ENCODE measurements at regions not wholly inside any gene's neighbourhood (a gene's known extent, or its start where the extent isn't known, plus 50 kb on each side); places are given as distances from the start of the nearest gene placed in this dataset.
"Not testable (repeated sequence)": the region's sequence is repeated elsewhere in the genome, so short reads cannot be mapped to it uniquely, and the experiment has no call there.

GRCh38 chr3:197365586-197365985, 67.2 kb upstream of the DLG1 start:
- no peak for TF ChIP-seq CTCF (IDR thresholded peaks at IDR 0.05)
- no peak for TF ChIP-seq POLR2A (IDR thresholded peaks at IDR 0.05)
- no peaks in the 10 kb centered on the region for H3K27me3 ChIP-seq
- intact Hi-C loops (cut with DNase I) = no loop called here
- DNase-seq (no peak), ATAC-seq (no peak)
- WGBS (ENCODE audit: insufficient coverage, low coverage, low lambda C conversion rate, missing lambda C conversion rate) = 73% methylated on average over 3 of the region's 4 CpGs
- H3K9me3 ChIP-seq = no peaks in the 10 kb centered on the region
- no peak overlapping the region for H3K27ac ChIP-seq
- no peak overlapping the region for H3K4me3 ChIP-seq
- no peaks in the 10 kb centered on the region for H3K4me1 ChIP-seq
- H3K36me3 ChIP-seq = no peaks in the 10 kb centered on the region

GRCh38 chr3:197364410-197365071, 66.1 kb upstream of the DLG1 start:
- no peak for DNase-seq
- intact Hi-C loops (cut with DNase I) = no loop called here
- no peak for ATAC-seq

GRCh38 chr3:197363553-197364409, 65.4 kb upstream of the DLG1 start:
- no peak for ATAC-seq
- Histone ChIP-seq H3K27ac (no peak overlapping the region), H3K27me3 (no peaks in the 10 kb centered on the region), H3K36me3 (no peaks in the 10 kb centered on the region), H3K9me3 (no peaks in the 10 kb centered on the region), H3K4me1 (no peaks in the 10 kb centered on the region), H3K4me3 (no peak overlapping the region)
- 63% methylated on average over 9 of the region's 14 CpGs for WGBS (ENCODE audit: insufficient coverage, low coverage, low lambda C conversion rate, missing lambda C conversion rate)
- intact Hi-C loops (cut with DNase I) = no loop called here
- no peak for DNase-seq
- TF ChIP-seq POLR2A (IDR thresholded peaks at IDR 0.05) (no peak), CTCF (IDR thresholded peaks at IDR 0.05) (no peak)

More at GRCh38 chr3:197364410-197365071, 66.1 kb upstream of the DLG1 start:
- TF ChIP-seq CTCF (IDR thresholded peaks at IDR 0.05) (no peak), POLR2A (IDR thresholded peaks at IDR 0.05) (no peak)
- WGBS (ENCODE audit: insufficient coverage, low coverage, low lambda C conversion rate, missing lambda C conversion rate) = 66% methylated on average over 7 of the region's 9 CpGs
- H3K9me3 ChIP-seq = no peaks in the 10 kb centered on the region
- no peak overlapping the region for H3K27ac ChIP-seq
- H3K36me3 ChIP-seq = no peaks in the 10 kb centered on the region
- no peak overlapping the region for H3K4me3 ChIP-seq
- H3K4me1 ChIP-seq = no peaks in the 10 kb centered on the region
- H3K27me3 ChIP-seq = no peaks in the 10 kb centered on the region

GRCh38 chr3:197362081-197362480, 63.7 kb upstream of the DLG1 start:
- 70% methylated on average over 2 of the region's 2 CpGs for WGBS (ENCODE audit: insufficient coverage, low coverage, low lambda C conversion rate, missing lambda C conversion rate)
- DNase-seq (no peak), ATAC-seq (no peak)
- Histone ChIP-seq H3K36me3 (no peaks in the 10 kb centered on the region), H3K9me3 (no peaks in the 10 kb centered on the region), H3K4me1 (no peaks in the 10 kb centered on the region), H3K4me3 (no peak overlapping the region), H3K27me3 (no peaks in the 10 kb centered on the region), H3K27ac (no peak overlapping the region)
- no peak for TF ChIP-seq CTCF (IDR thresholded peaks at IDR 0.05)
- no peak for TF ChIP-seq POLR2A (IDR thresholded peaks at IDR 0.05)
- intact Hi-C loops (cut with DNase I) = no loop called here

- H3K36me3 ChIP-seq; DNase-seq; H3K9me3 ChIP-seq; intact Hi-C loops (cut with DNase I); H3K4me3 ChIP-seq; H3K27ac ChIP-seq; H3K27me3 ChIP-seq; H3K4me1 ChIP-seq; ATAC-seq: not testable (repeated sequence)
- WGBS (ENCODE audit: insufficient coverage, low coverage, low lambda C conversion rate, missing lambda C conversion rate) = 82% methylated on average over 3 of the region's 3 CpGs
Measured at GRCh38 chr3:197360095-197360494, 61.7 kb upstream of the DLG1 start.

GRCh38 chr3:197359476-197359875, 61.1 kb upstream of the DLG1 start:
- H3K27me3 ChIP-seq; H3K27ac ChIP-seq; ATAC-seq; H3K36me3 ChIP-seq; DNase-seq; H3K4me3 ChIP-seq; H3K9me3 ChIP-seq; H3K4me1 ChIP-seq; intact Hi-C loops (cut with DNase I): not testable (repeated sequence)
- 81% methylated on average over 3 of the region's 3 CpGs for WGBS (ENCODE audit: insufficient coverage, low coverage, low lambda C conversion rate, missing lambda C conversion rate)
